Vagina (tissue), 2 donors: ENCODE measurements at regions not wholly inside any gene's neighbourhood (a gene's known extent, or its start where the extent isn't known, plus 50 kb on each side); places are given as distances from the start of the nearest gene placed in this dataset.

Experiments
- DNase-seq, 2 donors: peaks; one replicate each; pipeline ENCODE4 v3.0.0-alpha.2; 2017; ENCODE audit errors: extremely low spot score in 2 of 2
- H3K27ac ChIP-seq: fragments of 200-600 bp; sonication (generic); one replicate; pipeline ENCODE4 v1.5.1; 2019
- H3K27me3 ChIP-seq: fragments of 200-600 bp; sonication (generic); one replicate; pipeline ENCODE4 v1.5.1; 2019
- H3K36me3 ChIP-seq, 2 donors: fragments of 200-600 bp; sonication (generic); one replicate each; pipeline ENCODE4 v1.5.1; 2017 to 2019
- H3K4me1 ChIP-seq: fragments of 200-600 bp; sonication (generic); one replicate; pipeline ENCODE4 v1.5.1; 2019
- H3K4me3 ChIP-seq, 2 donors: fragments of 200-600 bp; sonication (generic); 1 replicate in 1 of 2; 2 replicates in 1 of 2; pipeline ENCODE4 v1.5.1; 2016 to 2019
- H3K9me3 ChIP-seq: fragments of 200-600 bp; sonication (generic); one replicate; pipeline ENCODE4 v1.5.1; 2019
- POLR2A ChIP-seq, 2 donors: fragments of 450-650 bp; IDR thresholded peaks; one replicate each; pipeline ENCODE4 v1.6.1; 2017; ENCODE audit warnings: antibody characterized with exemption in 2 of 2, mild to moderate bottlenecking in 2 of 2, moderate library complexity in 2 of 2
- POLR2AphosphoS5 ChIP-seq, 2 donors: sonication (generic); formaldehyde crosslinking; IDR thresholded peaks; one replicate each; pipeline ENCODE4 v1.9.0; 2017; ENCODE audit warnings: antibody characterized with exemption in 2 of 2, mild to moderate bottlenecking in 2 of 2, low read depth in 1 of 2; ENCODE audit not compliant: insufficient read depth in 1 of 2
- intact Hi-C: fragments of 100-400 bp; cut with DNase I; formaldehyde crosslinking; loops from one replicate; pipeline ENCODE4 v1.15.1; 2023
- TF ChIP-seq, protein P1 (sequence below), 3 experiments: fragments of 450-650 bp in 2 of 3; fragments of 200-600 bp in 1 of 3; sonication (generic) in 1 of 3; IDR thresholded peaks; one replicate each; pipeline ENCODE4 v1.5.1; 2017 to 2019; ENCODE audit warnings: antibody characterized with exemption in 3 of 3, mild to moderate bottlenecking in 2 of 3, moderate library complexity in 2 of 3

DNA sequence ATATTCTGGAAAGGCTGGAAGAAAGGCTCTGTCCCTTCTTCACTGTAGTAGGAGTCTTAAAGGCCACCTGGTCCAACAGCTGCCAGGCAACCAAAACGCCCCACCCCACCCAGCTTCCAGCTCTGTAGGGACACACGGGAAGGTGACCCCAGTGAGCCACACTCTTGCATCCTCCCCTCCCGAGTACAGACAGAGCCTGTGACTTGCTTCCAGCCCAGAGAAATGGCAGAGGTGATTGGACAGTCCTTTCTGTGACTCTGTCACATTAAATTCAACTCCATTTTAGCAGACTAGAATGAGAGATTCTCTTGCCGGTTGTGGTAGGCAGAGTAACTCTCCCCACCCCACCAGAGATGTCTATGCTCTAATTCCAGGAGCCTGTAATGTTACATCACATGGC, 226.2 kb upstream of the ARID1B start:
- Histone ChIP-seq H3K4me3 (no peak overlapping the region), H3K4me1 (no peaks in the 10 kb centered on the region)
- intact Hi-C loops = no loop called here

DNA sequence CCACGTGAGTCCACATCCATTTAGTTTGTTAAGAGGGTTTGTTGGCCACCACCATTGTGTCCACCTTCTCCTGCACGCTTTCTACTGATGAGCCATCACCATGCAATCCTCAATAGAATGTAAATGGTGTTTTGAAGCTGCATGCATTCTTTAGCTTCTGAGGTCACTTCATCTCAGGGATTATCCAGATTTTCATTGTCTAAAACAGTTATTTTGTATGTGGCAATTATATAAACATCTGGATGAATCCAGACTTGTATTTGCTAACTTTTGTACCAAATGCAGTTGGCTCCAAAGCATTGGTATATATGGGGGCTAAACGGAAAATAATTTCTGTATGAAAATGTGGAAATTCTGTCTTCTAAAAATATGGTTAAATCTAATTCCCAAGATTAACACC, 231.2 kb upstream of the ARID1B start:
- no peaks in the 10 kb centered on the region for H3K9me3 ChIP-seq
- no peak for TF ChIP-seq POLR2A (IDR thresholded peaks at IDR 0.05)
- no peak for TF ChIP-seq POLR2AphosphoS5 (IDR thresholded peaks at IDR 0.05; ENCODE audit: insufficient read depth in 1 of 2, low read depth in 1 of 2)
- TF ChIP-seq, protein P1, sequence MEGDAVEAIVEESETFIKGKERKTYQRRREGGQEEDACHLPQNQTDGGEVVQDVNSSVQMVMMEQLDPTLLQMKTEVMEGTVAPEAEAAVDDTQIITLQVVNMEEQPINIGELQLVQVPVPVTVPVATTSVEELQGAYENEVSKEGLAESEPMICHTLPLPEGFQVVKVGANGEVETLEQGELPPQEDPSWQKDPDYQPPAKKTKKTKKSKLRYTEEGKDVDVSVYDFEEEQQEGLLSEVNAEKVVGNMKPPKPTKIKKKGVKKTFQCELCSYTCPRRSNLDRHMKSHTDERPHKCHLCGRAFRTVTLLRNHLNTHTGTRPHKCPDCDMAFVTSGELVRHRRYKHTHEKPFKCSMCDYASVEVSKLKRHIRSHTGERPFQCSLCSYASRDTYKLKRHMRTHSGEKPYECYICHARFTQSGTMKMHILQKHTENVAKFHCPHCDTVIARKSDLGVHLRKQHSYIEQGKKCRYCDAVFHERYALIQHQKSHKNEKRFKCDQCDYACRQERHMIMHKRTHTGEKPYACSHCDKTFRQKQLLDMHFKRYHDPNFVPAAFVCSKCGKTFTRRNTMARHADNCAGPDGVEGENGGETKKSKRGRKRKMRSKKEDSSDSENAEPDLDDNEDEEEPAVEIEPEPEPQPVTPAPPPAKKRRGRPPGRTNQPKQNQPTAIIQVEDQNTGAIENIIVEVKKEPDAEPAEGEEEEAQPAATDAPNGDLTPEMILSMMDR (IDR thresholded peaks at IDR 0.05) = no peak
- no peaks in the 10 kb centered on the region for H3K27me3 ChIP-seq
- no peak for DNase-seq
- H3K4me1 ChIP-seq = no peaks in the 10 kb centered on the region
- H3K27ac ChIP-seq = no peak overlapping the region
- H3K4me3 ChIP-seq = no peak overlapping the region
- no peaks in the 10 kb centered on the region for H3K36me3 ChIP-seq
- intact Hi-C loops = no loop called here

More for the DNA sequence above, 226.2 kb upstream of the ARID1B start:
- TF ChIP-seq, protein P1 (IDR thresholded peaks at IDR 0.05) = no peak
- no peak for TF ChIP-seq POLR2AphosphoS5 (IDR thresholded peaks at IDR 0.05; ENCODE audit: insufficient read depth in 1 of 2, low read depth in 1 of 2)
- no peak for TF ChIP-seq POLR2A (IDR thresholded peaks at IDR 0.05)
- Histone ChIP-seq H3K9me3 (no peaks in the 10 kb centered on the region), H3K36me3 (no peaks in the 10 kb centered on the region), H3K27me3 (no peaks in the 10 kb centered on the region), H3K27ac (no peak overlapping the region)
- DNase-seq = no peak

DNA sequence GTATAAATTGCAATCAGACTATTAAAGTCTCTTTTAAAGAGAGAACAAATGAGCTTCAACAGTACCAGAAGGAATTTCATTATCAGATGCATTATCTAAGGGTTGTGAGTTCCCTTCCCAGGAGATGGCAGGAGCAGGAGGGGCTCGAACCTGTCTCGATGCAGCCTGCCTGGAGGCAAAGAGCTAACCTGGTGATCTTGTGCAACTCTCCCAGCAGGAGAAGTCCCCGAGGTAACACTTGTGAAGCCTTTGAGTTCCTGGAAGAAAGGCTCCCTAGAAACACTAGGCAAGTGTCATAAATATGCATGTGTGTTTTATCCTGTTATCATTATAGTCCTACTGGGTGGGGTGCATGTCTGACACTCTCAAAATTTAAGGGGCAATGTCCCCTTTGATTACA, 232.2 kb upstream of the ARID1B start:
- no peak overlapping the region for H3K27ac ChIP-seq
- DNase-seq = no peak
- no peaks in the 10 kb centered on the region for H3K9me3 ChIP-seq
- no peaks in the 10 kb centered on the region for H3K4me1 ChIP-seq
- TF ChIP-seq POLR2A (IDR thresholded peaks at IDR 0.05) (no peak), POLR2AphosphoS5 (IDR thresholded peaks at IDR 0.05; ENCODE audit: insufficient read depth in 1 of 2, low read depth in 1 of 2) (no peak)
- TF ChIP-seq, protein P1 (IDR thresholded peaks at IDR 0.05) = no peak
- H3K36me3 ChIP-seq = no peaks in the 10 kb centered on the region
- no peaks in the 10 kb centered on the region for H3K27me3 ChIP-seq
- no peak overlapping the region for H3K4me3 ChIP-seq
- intact Hi-C loops = no loop called here

DNA sequence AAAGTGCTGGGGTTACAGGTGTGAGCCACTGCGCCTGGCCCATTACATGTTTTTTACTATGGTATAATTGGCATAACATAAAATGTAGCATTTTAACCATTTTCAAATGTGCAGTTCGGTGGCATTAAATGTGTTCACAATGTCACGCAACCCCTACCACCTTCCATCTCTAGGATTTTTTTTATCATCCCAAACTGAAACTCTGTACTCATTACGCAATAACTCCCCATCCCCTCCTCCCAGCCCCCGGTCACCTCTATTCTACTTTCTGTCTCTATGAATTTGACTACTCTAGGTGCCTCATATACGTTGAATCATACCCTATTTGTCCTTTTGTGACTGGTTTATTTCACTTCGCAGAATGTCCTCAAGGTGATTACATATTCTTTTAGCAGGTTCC, 233.1 kb upstream of the ARID1B start:
- no peaks in the 10 kb centered on the region for H3K4me1 ChIP-seq
- no peaks in the 10 kb centered on the region for H3K27me3 ChIP-seq
- no peaks in the 10 kb centered on the region for H3K9me3 ChIP-seq
- no peaks in the 10 kb centered on the region for H3K36me3 ChIP-seq
- H3K4me3 ChIP-seq = no peak overlapping the region
- intact Hi-C loops = no loop called here
- DNase-seq = no peak
- TF ChIP-seq POLR2AphosphoS5 (IDR thresholded peaks at IDR 0.05; ENCODE audit: insufficient read depth in 1 of 2, low read depth in 1 of 2) = no peak
- no peak for TF ChIP-seq POLR2A (IDR thresholded peaks at IDR 0.05)
- TF ChIP-seq, protein P1 (IDR thresholded peaks at IDR 0.05) = no peak
- no peak overlapping the region for H3K27ac ChIP-seq

DNA sequence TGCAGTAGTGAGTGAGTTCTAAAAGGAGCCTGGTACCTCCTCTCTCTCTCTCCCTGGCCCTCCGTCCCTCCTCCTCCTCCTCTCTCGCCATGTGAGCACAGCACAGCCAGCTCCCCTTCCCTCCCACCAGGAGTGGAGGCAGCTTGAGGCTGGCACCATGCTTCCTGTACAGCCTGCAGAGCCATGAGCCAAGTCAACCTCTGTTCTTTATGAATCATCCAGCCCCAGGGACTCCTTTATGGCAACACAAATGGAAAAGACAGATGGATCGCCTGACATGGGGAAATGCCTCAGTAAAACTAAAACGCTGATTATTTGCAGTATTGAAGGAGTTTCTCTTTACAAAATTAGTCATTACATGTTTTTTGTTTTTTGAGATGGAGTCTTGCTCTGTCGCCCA, 233.7 kb upstream of the ARID1B start:
- intact Hi-C loops = no loop called here
- Histone ChIP-seq H3K36me3 (no peaks in the 10 kb centered on the region), H3K27ac (no peak overlapping the region), H3K4me1 (no peaks in the 10 kb centered on the region), H3K4me3 (no peak overlapping the region), H3K27me3 (no peaks in the 10 kb centered on the region), H3K9me3 (no peaks in the 10 kb centered on the region)
- no peak for DNase-seq
- TF ChIP-seq, protein P1 (IDR thresholded peaks at IDR 0.05) = no peak
- TF ChIP-seq POLR2A (IDR thresholded peaks at IDR 0.05) = no peak
- no peak for TF ChIP-seq POLR2AphosphoS5 (IDR thresholded peaks at IDR 0.05; ENCODE audit: insufficient read depth in 1 of 2, low read depth in 1 of 2)
